ENCODE measurements at regions not wholly inside any gene's neighbourhood (a gene's known extent, or its start where the extent isn't known, plus 50 kb on each side); places are given as distances from the start of the nearest gene placed in this dataset.

- TF ChIP-seq CTCF (IDR thresholded peaks at IDR 0.05; ENCODE audit: borderline replicate concordance, extremely low read depth, low read length, poor library complexity, severe bottlenecking), result no peak
- no peak for TF ChIP-seq EZH2 (IDR thresholded peaks at IDR 0.05; ENCODE audit: borderline replicate concordance, low read depth, low read length, severe bottlenecking)
Observed at GRCh38 chr7:16200591-16200990, 220.7 kb downstream of the CRPPA start.
